Fibroblast of lung (primary cell): ENCODE measurements at regions not wholly inside any gene's neighbourhood (a gene's known extent, or its start where the extent isn't known, plus 50 kb on each side); places are given as distances from the start of the nearest gene placed in this dataset.
"Not testable (repeated sequence)": the region's sequence is repeated elsewhere in the genome, so short reads cannot be mapped to it uniquely, and the experiment has no call there.

Source experiments
- DNase-seq, 2 donors: peaks; one replicate each; pipeline versions ENCODE4 v3.0.0 to v3.0.0-alpha.2; 2010; ENCODE audit warnings: low read depth in 2 of 2
- H2AFZ ChIP-seq: 2 replicates; pipeline ENCODE4 v1.5.1; 2012; ENCODE audit warnings: low read length, control low read depth, inconsistent platforms
- H3K27ac ChIP-seq: 2 replicates; pipeline ENCODE4 v1.5.1; 2011; ENCODE audit warnings: low read length, control low read depth; ENCODE audit not compliant: insufficient read depth
- H3K27me3 ChIP-seq: 2 replicates; pipeline ENCODE4 v1.5.1; 2011; ENCODE audit warnings: mild to moderate bottlenecking, low read length; ENCODE audit not compliant: control insufficient read depth, insufficient read depth
- H3K36me3 ChIP-seq: 2 replicates; pipeline ENCODE4 v1.5.1; 2011; ENCODE audit warnings: low read length; ENCODE audit not compliant: control insufficient read depth, insufficient read depth
- H3K4me1 ChIP-seq: 2 replicates; pipeline ENCODE4 v1.5.1; 2011; ENCODE audit warnings: low read length; ENCODE audit not compliant: control insufficient read depth, insufficient read depth; ENCODE audit errors: extremely low read depth
- H3K4me2 ChIP-seq: 2 replicates; pipeline ENCODE4 v1.5.1; 2011; ENCODE audit warnings: low read length, control low read depth; ENCODE audit not compliant: insufficient read depth; ENCODE audit errors: extremely low read depth
- H3K4me3 ChIP-seq, 4 experiments: fragments of 200-600 bp in 1 of 4; sonication (generic) in 1 of 4; replicated peaks in 1 of 4; 2 replicates each; pipeline ENCODE4 v1.5.1; 2011 to 2016; ENCODE audit warnings: low read length in 4 of 4, low read depth in 3 of 4, mild to moderate bottlenecking in 3 of 4, control low read depth in 2 of 4, inconsistent platforms in 1 of 4, mixed read lengths in 1 of 4; ENCODE audit not compliant: insufficient read depth in 1 of 4; ENCODE audit errors: control extremely low read depth in 1 of 4
- H3K79me2 ChIP-seq: 2 replicates; pipeline ENCODE4 v1.5.1; 2012; ENCODE audit warnings: mild to moderate bottlenecking, low read length, inconsistent platforms; ENCODE audit not compliant: control insufficient read depth, insufficient read depth
- H3K9ac ChIP-seq: 2 replicates; pipeline ENCODE4 v1.5.1; 2011; ENCODE audit warnings: mild to moderate bottlenecking, low read length, control low read depth; ENCODE audit not compliant: insufficient read depth
- H3K9me3 ChIP-seq: 2 replicates; pipeline ENCODE4 v1.5.1; 2012; ENCODE audit warnings: low read depth, low read length; ENCODE audit not compliant: control insufficient read depth, insufficient read depth
- H4K20me1 ChIP-seq: 2 replicates; pipeline ENCODE4 v1.5.1; 2011; ENCODE audit warnings: low read length; ENCODE audit not compliant: control insufficient read depth, insufficient read depth; ENCODE audit errors: extremely low read depth
- EZH2 ChIP-seq: IDR thresholded peaks from 2 replicates; pipeline ENCODE4 v1.5.1; 2012; ENCODE audit warnings: low read length, control low read depth, mild to moderate bottlenecking; ENCODE audit errors: missing control alignments
- TF ChIP-seq, protein P1 (sequence below), 2 donors: IDR thresholded peaks in 1 of 2; conservative IDR thresholded peaks in 1 of 2; 1 replicate in 1 of 2; 2 replicates in 1 of 2; pipeline ENCODE4 v1.5.1; 2011 to 2012; ENCODE audit warnings: low read length in 2 of 2, control low read depth in 1 of 2, inconsistent platforms in 1 of 2, low read depth in 1 of 2, mild to moderate bottlenecking in 1 of 2

DNA sequence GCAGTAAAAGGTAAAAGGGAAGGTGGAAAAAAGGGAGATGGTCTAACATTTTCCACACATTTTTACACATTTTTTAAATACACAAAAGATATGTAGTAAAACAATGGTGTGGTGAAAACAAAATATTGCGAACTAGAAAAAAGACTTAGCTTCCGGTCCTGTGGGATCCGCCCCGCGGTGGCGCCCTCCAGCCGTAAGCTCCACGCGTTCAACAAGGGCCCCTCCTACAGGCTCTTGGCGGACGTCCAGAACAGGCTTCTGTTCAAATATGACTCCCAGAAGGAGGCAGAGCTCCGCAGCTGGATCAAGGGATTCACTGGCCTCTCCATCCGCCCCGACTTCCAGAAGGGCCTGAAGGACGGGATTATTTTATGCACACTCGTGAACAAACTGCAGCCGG, 134.1 kb upstream of the TEKT4 start:
- H3K9me3 ChIP-seq, H3K79me2 ChIP-seq, H3K27me3 ChIP-seq, H3K36me3 ChIP-seq, H2AFZ ChIP-seq, H3K9ac ChIP-seq, H3K4me2 ChIP-seq, DNase-seq, H4K20me1 ChIP-seq, H3K4me3 ChIP-seq, H3K4me1 ChIP-seq, H3K27ac ChIP-seq: not testable (repeated sequence)

DNA sequence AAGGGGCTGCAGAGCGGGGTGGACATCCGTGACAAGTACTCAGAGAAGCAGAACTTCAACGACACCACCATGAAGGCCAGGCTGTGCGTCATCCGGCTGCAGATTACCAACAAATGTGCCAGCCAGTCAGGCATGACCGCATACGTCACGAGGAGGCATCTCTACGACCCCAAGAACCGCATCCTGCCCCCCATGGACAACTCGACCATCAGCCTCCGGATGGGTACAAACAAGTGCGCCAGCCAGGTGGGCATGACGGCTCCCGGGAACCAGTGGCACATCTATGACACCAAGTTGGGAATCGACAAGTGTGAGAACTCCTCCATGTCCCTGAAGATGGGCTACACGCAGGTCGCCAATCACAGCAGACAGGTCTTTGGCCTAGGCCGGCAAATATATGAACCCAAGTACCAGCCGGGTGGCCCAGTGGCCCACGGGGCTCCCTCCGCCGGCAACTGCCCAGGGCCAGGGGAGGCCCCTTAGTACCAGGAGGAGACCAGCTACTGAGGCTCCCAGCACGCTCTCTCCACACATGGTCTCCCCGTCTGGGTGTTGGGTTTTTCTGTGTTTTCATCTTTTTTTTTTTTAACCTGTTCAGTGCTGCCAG, 133.4 kb upstream of the TEKT4 start:
- not testable (repeated sequence) for H3K4me1 ChIP-seq

DNA sequence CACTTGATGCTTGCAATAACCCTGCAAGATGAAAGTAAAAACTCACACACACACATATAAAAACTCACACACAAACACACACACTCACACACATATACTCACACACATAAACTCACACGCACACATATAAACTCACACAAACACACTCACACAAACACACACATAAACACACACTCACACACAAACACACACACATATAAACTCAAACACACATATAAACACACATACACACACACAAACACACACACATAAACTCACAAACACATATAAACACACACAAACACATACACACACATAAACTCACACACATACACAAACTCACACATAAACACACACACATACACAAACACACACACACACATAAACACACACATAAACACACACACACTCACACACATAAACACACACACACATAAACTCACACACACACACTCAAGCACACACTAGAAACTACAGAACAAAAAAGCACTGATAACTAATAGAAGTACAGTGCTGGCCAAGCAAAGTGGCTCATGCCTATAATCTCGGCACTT, 117.7 kb upstream of the TEKT4 start:
- no peaks in the 10 kb centered on the region for H3K79me2 ChIP-seq
- H3K9ac ChIP-seq, result no peak overlapping the region
- no peaks in the 10 kb centered on the region for H3K4me1 ChIP-seq
- no peaks in the 10 kb centered on the region for H3K9me3 ChIP-seq
- H4K20me1 ChIP-seq, result no peaks in the 10 kb centered on the region
- no peak overlapping the region for H3K4me3 ChIP-seq
- no peak overlapping the region for H2AFZ ChIP-seq
- H3K36me3 ChIP-seq, result no peaks in the 10 kb centered on the region
- H3K4me2 ChIP-seq, result no peak overlapping the region
- H3K27me3 ChIP-seq, result no peaks in the 10 kb centered on the region
- no peak overlapping the region for H3K27ac ChIP-seq
- TF ChIP-seq, protein P1, sequence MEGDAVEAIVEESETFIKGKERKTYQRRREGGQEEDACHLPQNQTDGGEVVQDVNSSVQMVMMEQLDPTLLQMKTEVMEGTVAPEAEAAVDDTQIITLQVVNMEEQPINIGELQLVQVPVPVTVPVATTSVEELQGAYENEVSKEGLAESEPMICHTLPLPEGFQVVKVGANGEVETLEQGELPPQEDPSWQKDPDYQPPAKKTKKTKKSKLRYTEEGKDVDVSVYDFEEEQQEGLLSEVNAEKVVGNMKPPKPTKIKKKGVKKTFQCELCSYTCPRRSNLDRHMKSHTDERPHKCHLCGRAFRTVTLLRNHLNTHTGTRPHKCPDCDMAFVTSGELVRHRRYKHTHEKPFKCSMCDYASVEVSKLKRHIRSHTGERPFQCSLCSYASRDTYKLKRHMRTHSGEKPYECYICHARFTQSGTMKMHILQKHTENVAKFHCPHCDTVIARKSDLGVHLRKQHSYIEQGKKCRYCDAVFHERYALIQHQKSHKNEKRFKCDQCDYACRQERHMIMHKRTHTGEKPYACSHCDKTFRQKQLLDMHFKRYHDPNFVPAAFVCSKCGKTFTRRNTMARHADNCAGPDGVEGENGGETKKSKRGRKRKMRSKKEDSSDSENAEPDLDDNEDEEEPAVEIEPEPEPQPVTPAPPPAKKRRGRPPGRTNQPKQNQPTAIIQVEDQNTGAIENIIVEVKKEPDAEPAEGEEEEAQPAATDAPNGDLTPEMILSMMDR (conservative IDR thresholded peaks at IDR 0.05 in 1 of 2, IDR thresholded peaks at IDR 0.05 in 1 of 2; ENCODE audit: low read depth in 1 of 2, low read length in 2 of 2), result no peak
- no peak for TF ChIP-seq EZH2
- no peak for DNase-seq

More for the DNA sequence above, 133.4 kb upstream of the TEKT4 start:
- not testable (repeated sequence) for H3K4me2 ChIP-seq, H3K79me2 ChIP-seq, H3K27ac ChIP-seq, H2AFZ ChIP-seq, H3K9me3 ChIP-seq, H3K27me3 ChIP-seq, H3K4me3 ChIP-seq, H3K9ac ChIP-seq, H4K20me1 ChIP-seq, H3K36me3 ChIP-seq, DNase-seq

DNA sequence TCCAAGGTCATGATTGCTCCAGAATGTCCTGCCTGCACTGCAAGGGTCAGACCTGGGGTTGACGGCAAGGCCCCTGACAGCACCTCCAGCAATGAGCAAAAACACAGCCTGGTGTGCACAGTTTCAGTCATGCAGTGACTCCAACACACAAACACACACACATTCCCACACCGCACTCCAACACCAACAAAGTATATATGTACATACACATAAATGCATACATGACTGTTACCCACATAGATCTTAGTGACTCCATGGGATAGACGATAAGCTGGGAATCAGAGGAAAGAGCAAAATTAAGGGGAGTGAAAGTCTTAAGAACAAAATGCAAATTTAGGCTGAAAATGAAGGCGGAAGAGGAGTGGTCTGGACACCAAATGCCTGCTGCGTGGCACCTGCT, 112.7 kb upstream of the TEKT4 start:
- DNase-seq, result no peak
- H3K9me3 ChIP-seq, result no peaks in the 10 kb centered on the region
- H3K79me2 ChIP-seq, result no peaks in the 10 kb centered on the region
- no peaks in the 10 kb centered on the region for H3K27me3 ChIP-seq
- H3K36me3 ChIP-seq, result no peaks in the 10 kb centered on the region
- no peak overlapping the region for H3K4me2 ChIP-seq
- TF ChIP-seq, protein P1 (conservative IDR thresholded peaks at IDR 0.05 in 1 of 2, IDR thresholded peaks at IDR 0.05 in 1 of 2; ENCODE audit: low read depth in 1 of 2, low read length in 2 of 2), result no peak
- TF ChIP-seq EZH2, result no peak
- no peak overlapping the region for H3K4me3 ChIP-seq
- no peaks in the 10 kb centered on the region for H3K4me1 ChIP-seq
- H4K20me1 ChIP-seq, result no peaks in the 10 kb centered on the region
- H2AFZ ChIP-seq, result no peak overlapping the region
- H3K27ac ChIP-seq, result no peak overlapping the region
- no peak overlapping the region for H3K9ac ChIP-seq
